ENCODE measurements at regions not wholly inside any gene's neighbourhood (a gene's known extent, or its start where the extent isn't known, plus 50 kb on each side); places are given as distances from the start of the nearest gene placed in this dataset.

- no peak for DNase-seq (ENCODE audit: low read depth)
- no peak overlapping the region for H3K4me3 ChIP-seq (ENCODE audit: low read depth, low read length)
- TF ChIP-seq CTCF (IDR thresholded peaks at IDR 0.05; ENCODE audit: insufficient read depth, low read depth, low read length), result no peak
- CTCF ChIA-PET, result no interaction called here
- POLR2A ChIA-PET, result no interaction called here
- no peaks in the 10 kb centered on the region for H3K36me3 ChIP-seq (ENCODE audit: control insufficient read depth, insufficient read depth, low read length)
- H3K27me3 ChIP-seq (ENCODE audit: control insufficient read depth, insufficient read depth, low read length), result no peaks in the 10 kb centered on the region
Observed at GRCh38 chr1:29676496-29676895, 440.2 kb downstream of the PTPRU start.

- no peaks in the 10 kb centered on the region for H3K36me3 ChIP-seq (ENCODE audit: control insufficient read depth, insufficient read depth, low read length)
- TF ChIP-seq CTCF (IDR thresholded peaks at IDR 0.05; ENCODE audit: insufficient read depth, low read depth, low read length), result no peak
- ChIA-PET CTCF (no interaction called here), POLR2A (no interaction called here)
- no peaks in the 10 kb centered on the region for H3K27me3 ChIP-seq (ENCODE audit: control insufficient read depth, insufficient read depth, low read length)
- H3K4me3 ChIP-seq (ENCODE audit: low read depth, low read length), result no peak overlapping the region
- DNase-seq (ENCODE audit: low read depth), result no peak
Observed at GRCh38 chr1:29675481-29676263, 439.4 kb downstream of the PTPRU start.

GRCh38 chr1:29674627-29675326 lies 438.5 kb downstream of the PTPRU start:
- no peak for DNase-seq (ENCODE audit: low read depth)
- TF ChIP-seq CTCF (IDR thresholded peaks at IDR 0.05; ENCODE audit: insufficient read depth, low read depth, low read length), result no peak
- Histone ChIP-seq H3K36me3 (ENCODE audit: control insufficient read depth, insufficient read depth, low read length) (no peaks in the 10 kb centered on the region), H3K27me3 (ENCODE audit: control insufficient read depth, insufficient read depth, low read length) (no peaks in the 10 kb centered on the region), H3K4me3 (ENCODE audit: low read depth, low read length) (no peak overlapping the region)
- CTCF ChIA-PET, result no interaction called here
- POLR2A ChIA-PET, result no interaction called here

DNA sequence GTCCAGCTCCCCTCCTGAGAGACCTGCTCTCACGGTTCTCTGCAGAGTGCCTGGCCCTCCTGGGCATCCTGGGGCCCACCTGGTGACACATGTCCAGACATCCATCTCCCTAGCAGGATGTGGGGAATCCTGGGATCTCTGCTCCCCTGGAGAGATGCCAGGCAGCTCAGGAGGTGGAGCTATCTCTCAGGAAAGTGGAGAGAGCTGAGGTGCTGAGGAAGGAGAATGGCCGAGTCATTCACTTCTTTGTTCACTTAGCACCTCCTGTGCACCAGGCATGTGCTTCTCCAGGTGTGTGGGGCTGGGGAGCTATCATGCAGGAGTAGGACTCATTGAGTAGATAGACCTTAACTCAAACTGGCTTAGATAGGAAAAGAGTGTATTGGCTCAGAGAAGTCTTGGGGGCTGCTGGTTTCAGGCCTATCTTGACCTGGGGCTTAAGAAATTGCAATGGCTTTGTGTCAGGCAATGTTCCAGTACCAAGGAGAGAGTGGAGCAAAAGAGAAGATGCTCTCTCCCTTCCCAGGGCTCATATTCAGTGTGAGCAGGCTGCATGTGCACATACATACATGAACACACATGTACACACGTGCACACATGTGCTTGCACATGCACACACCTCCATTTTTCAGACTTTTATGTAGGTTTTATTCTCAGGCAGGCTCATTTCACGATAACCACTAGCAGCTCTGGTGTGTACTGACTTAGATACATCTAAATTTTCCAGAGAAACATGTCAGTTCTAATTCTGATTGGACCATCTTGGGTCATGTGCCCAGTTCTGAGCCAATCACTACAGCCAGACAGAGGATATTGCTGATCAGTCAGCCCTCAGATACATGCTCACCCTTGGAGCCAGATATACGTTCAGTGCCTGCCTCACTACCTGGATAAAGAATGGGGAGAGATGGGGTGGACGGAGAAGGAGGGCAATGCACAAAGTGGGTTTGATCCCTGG lies 437.6 kb downstream of the PTPRU start:
- Histone ChIP-seq H3K36me3 (ENCODE audit: control insufficient read depth, insufficient read depth, low read length) (no peaks in the 10 kb centered on the region), H3K4me3 (ENCODE audit: low read depth, low read length) (no peak overlapping the region), H3K27me3 (ENCODE audit: control insufficient read depth, insufficient read depth, low read length) (no peaks in the 10 kb centered on the region; the same call in 1 of the 2 replicates)
- ChIA-PET POLR2A (no interaction called here), CTCF (no interaction called here)
- no peak for DNase-seq (ENCODE audit: low read depth)
- no peak for TF ChIP-seq CTCF (IDR thresholded peaks at IDR 0.05; ENCODE audit: insufficient read depth, low read depth, low read length)

DNA sequence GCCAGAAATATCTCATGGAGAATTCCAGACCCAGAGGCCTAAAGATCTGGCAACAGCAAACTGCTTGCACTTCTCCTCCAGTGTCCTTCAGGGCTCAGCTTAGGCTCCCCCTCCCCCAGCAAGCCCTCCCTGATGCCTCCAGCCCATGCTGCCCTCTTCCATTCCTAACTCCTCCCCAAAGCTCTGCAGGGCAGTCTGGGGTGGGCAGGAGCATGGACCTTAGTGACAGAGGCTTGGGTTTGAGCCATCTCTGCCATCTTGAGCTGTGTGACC lies 436.8 kb downstream of the PTPRU start:
- no peak for DNase-seq (ENCODE audit: low read depth)
- CTCF ChIA-PET, result interaction anchor here (1.2 kb wide), 1 partner anchor 25 kb away, joined by 3 read pairs; no protein-coding TSS in a partner anchor
- POLR2A ChIA-PET, result no interaction called here
- Histone ChIP-seq H3K4me3 (ENCODE audit: low read depth, low read length) (no peak overlapping the region), H3K36me3 (ENCODE audit: control insufficient read depth, insufficient read depth, low read length) (no peaks in the 10 kb centered on the region), H3K27me3 (ENCODE audit: control insufficient read depth, insufficient read depth, low read length) (no peaks in the 10 kb centered on the region; the same call in 1 of the 2 replicates)
- TF ChIP-seq CTCF (IDR thresholded peaks at IDR 0.05; ENCODE audit: insufficient read depth, low read depth, low read length), result no peak

All from BJ (cell line).